Endothelial cell of umbilical vein (primary cell): ENCODE measurements at regions not wholly inside any gene's neighbourhood (a gene's known extent, or its start where the extent isn't known, plus 50 kb on each side); places are given as distances from the start of the nearest gene placed in this dataset.
"Not testable (repeated sequence)": the region's sequence is repeated elsewhere in the genome, so short reads cannot be mapped to it uniquely, and the experiment has no call there.

ENCODE experiments used
- BruUV-seq: library from RNA; stranded (reverse); fragments of 400-500 nt; replicated peaks from 2 replicates; lab custom pipeline; 2021; lab: Mats Ljungman, UMichigan
- CTCF ChIA-PET: fragments of 300-600, 350-600 bp; sonication (Branson Sonifier 250); formaldehyde crosslinking; loops from one replicate; lab custom pipeline; 2021; ENCODE audit warnings: antibody characterized with exemption, inconsistent platforms; lab: Charles Lee
- POLR2A ChIA-PET: fragments of 300-600, 350-600 bp; sonication (Branson Sonifier 250); formaldehyde crosslinking; loops from one replicate; lab custom pipeline; 2021; ENCODE audit warnings: antibody characterized with exemption, inconsistent platforms; lab: Charles Lee
- DNase-seq: peaks from one replicate; pipeline ENCODE4 v3.0.0-alpha.2; 2011; ENCODE audit warnings: low read depth, low spot score
- FAIRE-seq: peaks from 2 replicates; lab custom pipeline; 2011; peaks lifted over from hg19 to GRCh38; lab: Jason Lieb, UNC
- H2AFZ ChIP-seq: 2 replicates; pipeline ENCODE4 v1.6.0; 2012; ENCODE audit warnings: low read depth, low read length, control low read depth, inconsistent platforms
- H3K27ac ChIP-seq: 2 replicates; pipeline ENCODE4 v1.5.1; 2011; ENCODE audit warnings: low read depth, mild to moderate bottlenecking, control low read depth, low read length, moderate library complexity; ENCODE audit not compliant: insufficient read depth
- H3K27me3 ChIP-seq, 2 experiments: 2 replicates each; pipeline versions ENCODE4 v1.6.0 to v1.6.1; 2011; ENCODE audit warnings: low read length in 2 of 2, mixed read lengths in 1 of 2; ENCODE audit not compliant: control insufficient read depth in 2 of 2, insufficient read depth in 2 of 2
- H3K36me3 ChIP-seq, 2 experiments: 2 replicates in 1 of 2; 3 replicates in 1 of 2; pipeline ENCODE4 v1.5.1; 2011; ENCODE audit warnings: low read length in 2 of 2, mild to moderate bottlenecking in 1 of 2, moderate library complexity in 1 of 2; ENCODE audit not compliant: control insufficient read depth in 2 of 2, insufficient read depth in 2 of 2; ENCODE audit errors: extremely low read depth in 1 of 2
- H3K4me1 ChIP-seq: 3 replicates; pipeline ENCODE4 v1.5.1; 2011; ENCODE audit warnings: mild to moderate bottlenecking, low read length; ENCODE audit not compliant: control insufficient read depth, insufficient read depth; ENCODE audit errors: extremely low read depth
- H3K4me2 ChIP-seq: 2 replicates; pipeline ENCODE4 v1.6.1; 2011; ENCODE audit warnings: low read length, control low read depth, mixed read lengths; ENCODE audit not compliant: insufficient read depth
- H3K4me3 ChIP-seq, 3 experiments: fragments of 200-600 bp in 1 of 3; sonication (generic), shearing (Covaris generic) in 1 of 3; replicated peaks in 1 of 3; 2 replicates each; pipeline ENCODE4 v1.5.1; 2011 to 2016; ENCODE audit warnings: control low read depth in 3 of 3, low read length in 3 of 3, mild to moderate bottlenecking in 2 of 3, inconsistent platforms in 1 of 3, low read depth in 1 of 3, moderate library complexity in 1 of 3; ENCODE audit not compliant: insufficient read depth in 1 of 3
- H3K79me2 ChIP-seq: 2 replicates; pipeline ENCODE4 v1.6.0; 2012; ENCODE audit warnings: low read length, inconsistent platforms; ENCODE audit not compliant: control insufficient read depth, insufficient read depth
- H3K9ac ChIP-seq: replicated peaks from 2 replicates; pipeline ENCODE3; 2011; ENCODE audit warnings: low read length, control low read depth; ENCODE audit not compliant: insufficient read depth; ENCODE audit errors: extremely low read depth
- H3K9me1 ChIP-seq: replicated peaks from 3 replicates; pipeline ENCODE4 v1.6.0; 2011; ENCODE audit warnings: mild to moderate bottlenecking, low read length; ENCODE audit not compliant: control insufficient read depth, insufficient read depth; ENCODE audit errors: extremely low read depth
- H3K9me3 ChIP-seq: replicated peaks from 2 replicates; pipeline ENCODE4 v1.5.1; 2012; ENCODE audit warnings: low read length, inconsistent platforms; ENCODE audit not compliant: control insufficient read depth, insufficient read depth
- H4K20me1 ChIP-seq: replicated peaks from 2 replicates; pipeline ENCODE3; 2011; ENCODE audit warnings: mild to moderate bottlenecking, low read length; ENCODE audit not compliant: control insufficient read depth, insufficient read depth; ENCODE audit errors: extremely low read depth
- MYC ChIP-seq: IDR thresholded peaks from one replicate; pipeline ENCODE4 v1.6.1; 2011; ENCODE audit warnings: mild to moderate bottlenecking, low read depth, low read length
- POLR2A ChIP-seq: IDR thresholded peaks from 2 replicates; pipeline ENCODE4 v1.6.1; 2012; ENCODE audit warnings: low read depth, mild to moderate bottlenecking, control low read depth, low read length
- POLR2AphosphoS5 ChIP-seq: IDR thresholded peaks from 2 replicates; pipeline ENCODE4 v1.6.1; 2012; ENCODE audit warnings: low read depth, mild to moderate bottlenecking, control low read depth, low read length, moderate library complexity; ENCODE audit not compliant: insufficient read depth
- dilution Hi-C: fragments of 300-500 bp; cut with MboI; formaldehyde crosslinking; loops from one replicate; pipeline ENCODE4 v1.15.0; 2019; ENCODE audit warnings: low sequenced_read_pairs; ENCODE audit not compliant: extremely low pct_ligation_motif_present
- intact Hi-C: fragments of 100-400 bp; cut with micrococcal nuclease; formaldehyde crosslinking; loops from one replicate; pipeline ENCODE4 v1.10.0; 2022
- TF ChIP-seq, protein P1 (sequence below): IDR thresholded peaks from 2 replicates; pipeline ENCODE4 v1.6.1; 2011; ENCODE audit not compliant: insufficient read depth, insufficient read length

DNA sequence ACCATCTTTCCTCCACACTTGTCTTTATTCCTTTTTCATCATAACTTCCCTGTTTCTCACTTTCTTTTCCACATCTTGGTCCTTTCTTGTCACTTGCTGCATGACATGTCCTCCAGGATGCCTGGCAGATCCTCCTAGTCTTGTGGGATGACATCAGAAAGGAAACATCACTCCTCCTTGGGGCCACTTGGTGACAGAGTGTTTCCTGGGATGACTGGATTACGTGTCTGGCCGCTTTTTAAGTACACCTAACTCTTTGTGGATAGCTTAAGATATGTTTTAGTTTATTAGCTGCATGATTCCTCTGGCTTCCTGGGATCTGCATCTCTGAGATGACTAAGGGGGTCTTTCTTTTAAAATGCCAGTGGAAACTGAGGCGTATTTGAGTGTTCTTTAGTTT, 363.5 kb upstream of the FRG2C start:
- dilution Hi-C loops, result no loop called here
- H4K20me1 ChIP-seq, result no peaks in the 10 kb centered on the region
- H3K9ac ChIP-seq, result no peak overlapping the region
- H3K4me1 ChIP-seq, result no peaks in the 10 kb centered on the region
- no TSS peak for BruUV-seq
- H3K9me1 ChIP-seq, result no peaks in the 10 kb centered on the region
- no peaks in the 10 kb centered on the region for H3K27me3 ChIP-seq
- H3K9me3 ChIP-seq, result no peaks in the 10 kb centered on the region
- intact Hi-C loops, result no loop called here
- no peak overlapping the region for H2AFZ ChIP-seq
- TF ChIP-seq POLR2AphosphoS5, result no peak
- TF ChIP-seq MYC, result no peak
- no peak for TF ChIP-seq POLR2A
- TF ChIP-seq, protein P1, sequence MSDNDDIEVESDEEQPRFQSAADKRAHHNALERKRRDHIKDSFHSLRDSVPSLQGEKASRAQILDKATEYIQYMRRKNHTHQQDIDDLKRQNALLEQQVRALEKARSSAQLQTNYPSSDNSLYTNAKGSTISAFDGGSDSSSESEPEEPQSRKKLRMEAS, result no peak
- H3K36me3 ChIP-seq, result no peaks in the 10 kb centered on the region
- no peaks in the 10 kb centered on the region for H3K79me2 ChIP-seq
- DNase-seq, result no peak
- no peak overlapping the region for H3K27ac ChIP-seq
- no peak for FAIRE-seq
- H3K4me2 ChIP-seq, result no peak overlapping the region
- CTCF ChIA-PET, result no interaction called here
- POLR2A ChIA-PET, result no interaction called here
- H3K4me3 ChIP-seq, result no peak overlapping the region

DNA sequence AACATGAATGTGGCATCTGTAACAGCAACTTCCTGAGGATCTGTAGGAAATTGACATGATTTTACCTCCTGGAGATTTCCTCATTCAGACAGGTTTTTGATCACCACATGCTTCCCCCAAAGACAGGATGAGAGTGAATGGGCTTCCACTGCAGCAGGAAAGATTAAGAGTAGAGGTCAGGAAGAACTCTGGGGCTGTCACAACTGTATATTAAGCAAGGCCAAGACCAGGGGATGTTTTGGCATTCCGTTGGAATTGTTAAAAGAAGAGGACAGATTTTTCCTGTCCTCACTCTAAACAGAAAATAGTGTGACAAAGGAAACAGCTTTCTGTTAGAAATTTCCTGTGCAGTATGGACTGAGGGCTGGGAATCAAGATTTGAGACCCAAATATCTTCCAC, 363.1 kb upstream of the FRG2C start:
- H3K27me3 ChIP-seq, H3K4me1 ChIP-seq, FAIRE-seq, H3K27ac ChIP-seq, DNase-seq, H3K36me3 ChIP-seq, H3K9me1 ChIP-seq, H3K9me3 ChIP-seq, BruUV-seq, H3K4me2 ChIP-seq, intact Hi-C loops, H3K79me2 ChIP-seq, H2AFZ ChIP-seq, H3K9ac ChIP-seq, H4K20me1 ChIP-seq, dilution Hi-C loops, H3K4me3 ChIP-seq, POLR2A ChIA-PET, CTCF ChIA-PET: not testable (repeated sequence)
